Activated CD4-positive, alpha-beta T cell treated with anti-CD3 and anti-CD28 coated beads, Interleukin-2, amount 50 U/mL, for 16 hours (primary cell): ENCODE measurements at regions not wholly inside any gene's neighbourhood (a gene's known extent, or its start where the extent isn't known, plus 50 kb on each side); places are given as distances from the start of the nearest gene placed in this dataset.
"Not testable (repeated sequence)": the region's sequence is repeated elsewhere in the genome, so short reads cannot be mapped to it uniquely, and the experiment has no call there.

Source experiments
- DNase-seq: peaks from one replicate; pipeline ENCODE4 v3.0.0-alpha.2; 2020

- no peak for DNase-seq
Measured at GRCh38 chr4:117014236-117014635, 71.1 kb downstream of the TRAM1L1 start.

GRCh38 chr4:117010671-117011070 is 74.7 kb downstream of the TRAM1L1 start:
- no peak for DNase-seq

GRCh38 chr4:117001077-117001476 is 84.3 kb downstream of the TRAM1L1 start:
- no peak for DNase-seq

GRCh38 chr4:116982656-116983055 is 102.7 kb downstream of the TRAM1L1 start:
- DNase-seq = no peak

GRCh38 chr4:116980436-116980835 is 104.9 kb downstream of the TRAM1L1 start:
- not testable (repeated sequence) for DNase-seq

GRCh38 chr4:116959045-116959444 is 126.3 kb downstream of the TRAM1L1 start:
- no peak for DNase-seq

- no peak for DNase-seq
Measured at GRCh38 chr4:116953947-116954346, 131.4 kb downstream of the TRAM1L1 start.

GRCh38 chr4:116952530-116953136 is 132.7 kb downstream of the TRAM1L1 start:
- DNase-seq = no peak

- no peak for DNase-seq
Measured at GRCh38 chr4:116949856-116950255, 135.5 kb downstream of the TRAM1L1 start.

GRCh38 chr4:116942315-116942714 is 143.1 kb downstream of the TRAM1L1 start:
- DNase-seq = no peak

GRCh38 chr4:116930329-116930728 is 155.0 kb downstream of the TRAM1L1 start:
- DNase-seq = no peak

- DNase-seq = no peak
Measured at GRCh38 chr4:116926631-116927295, 158.6 kb downstream of the TRAM1L1 start.

GRCh38 chr4:116925900-116926457 is 159.4 kb downstream of the TRAM1L1 start:
- DNase-seq = no peak

GRCh38 chr4:116923389-116923788 is 162.0 kb downstream of the TRAM1L1 start:
- no peak for DNase-seq

GRCh38 chr4:116913451-116913850 is 171.9 kb downstream of the TRAM1L1 start:
- DNase-seq = no peak

GRCh38 chr4:116906758-116907157 is 178.6 kb downstream of the TRAM1L1 start:
- no peak for DNase-seq

GRCh38 chr4:116899561-116899960 is 185.8 kb downstream of the TRAM1L1 start:
- DNase-seq = no peak

- no peak for DNase-seq
Measured at GRCh38 chr4:116885579-116885978, 199.8 kb downstream of the TRAM1L1 start.

- DNase-seq = no peak
Measured at GRCh38 chr4:116882503-116882902, 202.9 kb downstream of the TRAM1L1 start.

- no peak for DNase-seq
Measured at GRCh38 chr4:116881077-116881476, 204.3 kb downstream of the TRAM1L1 start.

- DNase-seq = no peak
Measured at GRCh38 chr4:116880625-116881024, 204.8 kb downstream of the TRAM1L1 start.

- DNase-seq = no peak
Measured at GRCh38 chr4:116878280-116878679, 207.1 kb downstream of the TRAM1L1 start.

- no peak for DNase-seq
Measured at GRCh38 chr4:116877069-116877468, 208.3 kb downstream of the TRAM1L1 start.

- DNase-seq = no peak
Measured at GRCh38 chr4:116872941-116873340, 212.4 kb downstream of the TRAM1L1 start.

- no peak for DNase-seq
Measured at GRCh38 chr4:116872308-116872707, 213.1 kb downstream of the TRAM1L1 start.
